HCT116 (cell line): ENCODE measurements at regions not wholly inside any gene's neighbourhood (a gene's known extent, or its start where the extent isn't known, plus 50 kb on each side); places are given as distances from the start of the nearest gene placed in this dataset.

ENCODE experiments used
- ATAC-seq: fragments of 200-7000 bp; cut with Tn5 transposase; 2 replicates; pipeline ENCODE4 v1.9.1; 2020; ENCODE audit warnings: mild to moderate bottlenecking, moderate library complexity
- BruUV-seq: library from RNA; stranded (reverse); fragments of 400-500 nt; replicated peaks from 2 replicates; lab custom pipeline; 2021; lab: Mats Ljungman, UMichigan
- CTCF ChIA-PET: fragments of 300-600 bp; sonication (Branson Sonifier 250); formaldehyde crosslinking; loops from one replicate; lab custom pipeline; 2021; ENCODE audit warnings: antibody characterized with exemption; lab: Charles Lee
- POLR2A ChIA-PET: fragments of 300-600, 350-600 bp; sonication (Branson Sonifier 250); formaldehyde crosslinking; loops from one replicate; lab custom pipeline; 2021; ENCODE audit warnings: antibody characterized with exemption; lab: Charles Lee
- RAD21 ChIA-PET, 2 experiments: fragments of 300-600 bp; sonication (Branson Sonifier 250); formaldehyde crosslinking; loops; one replicate each; lab custom pipeline; 2023; ENCODE audit warnings: low total read pairs in 2 of 2; ENCODE audit not compliant: uncharacterized antibody in 2 of 2, unreplicated experiment in 2 of 2, low non-redundant PET in 1 of 2; lab: Charles Lee
- DNase-seq: peaks from one replicate; pipeline ENCODE4 v3.0.0-alpha.2; 2010; ENCODE audit warnings: low read depth, low spot score
- H2AFZ ChIP-seq: fragments of 200-600 bp; shearing (Covaris generic), sonication (generic); 2 replicates; pipeline ENCODE4 v1.6.1; 2017; ENCODE audit warnings: low read depth, mixed run types, mixed read lengths, antibody characterized with exemption, low read length; ENCODE audit not compliant: poor library complexity, severe bottlenecking
- H3K27ac ChIP-seq: 2 replicates; pipeline ENCODE4 v1.5.1; 2012; ENCODE audit warnings: low read depth, low read length
- H3K27me3 ChIP-seq: fragments of 200-600 bp; sonication (generic); 2 replicates; pipeline ENCODE4 v1.6.1; 2016; ENCODE audit warnings: mixed run types, low read length, mixed read lengths; ENCODE audit not compliant: insufficient read depth
- H3K36me3 ChIP-seq, 2 experiments: fragments of 200-500 bp in 1 of 2; fragments of 200-600 bp in 1 of 2; sonication (Bioruptor generic) in 1 of 2; sonication (generic) in 1 of 2; 2 replicates each; pipeline versions ENCODE4 v1.5.1 to v1.6.1; 2014 to 2016; ENCODE audit warnings: low read length in 2 of 2, inconsistent platforms in 1 of 2, mixed read lengths in 1 of 2, mixed run types in 1 of 2; ENCODE audit not compliant: insufficient read depth in 2 of 2, control insufficient read depth in 1 of 2
- H3K4me1 ChIP-seq, 2 experiments: fragments of 200-600 bp in 1 of 2; sonication (generic) in 1 of 2; 2 replicates each; pipeline versions ENCODE4 v1.5.1 to v1.6.1; 2012 to 2017; ENCODE audit warnings: low read length in 2 of 2, inconsistent platforms in 1 of 2, mild to moderate bottlenecking in 1 of 2, mixed read lengths in 1 of 2, mixed run types in 1 of 2, moderate library complexity in 1 of 2; ENCODE audit not compliant: insufficient read depth in 2 of 2, control insufficient read depth in 1 of 2
- H3K4me2 ChIP-seq: fragments of 200-600 bp; sonication (generic); 2 replicates; pipeline ENCODE4 v1.6.1; 2017; ENCODE audit warnings: mixed run types, low read length, mixed read lengths
- H3K4me3 ChIP-seq, 2 experiments: fragments of 200-600 bp in 1 of 2; sonication (generic) in 1 of 2; replicated peaks in 1 of 2; 2 replicates each; pipeline ENCODE4 v1.5.1; 2011 to 2016; ENCODE audit warnings: low read length in 2 of 2, control low read depth in 1 of 2, low read depth in 1 of 2, mild to moderate bottlenecking in 1 of 2, mixed read lengths in 1 of 2, mixed run types in 1 of 2
- H3K79me2 ChIP-seq: fragments of 200-600 bp; sonication (generic); 2 replicates; pipeline ENCODE4 v1.6.1; 2017; ENCODE audit warnings: mild to moderate bottlenecking, mixed run types, low read length, moderate library complexity, mixed read lengths; ENCODE audit not compliant: insufficient read depth
- H3K9ac ChIP-seq: fragments of 200-600 bp; sonication (generic); 2 replicates; pipeline ENCODE4 v1.6.1; 2016; ENCODE audit warnings: low read length, mixed read lengths
- H3K9me2 ChIP-seq: fragments of 200-600 bp; sonication (generic), shearing (Covaris generic); 2 replicates; pipeline ENCODE4 v1.6.1; 2017; ENCODE audit warnings: mixed run types, mild to moderate bottlenecking, moderate library complexity; ENCODE audit not compliant: insufficient read depth
- H3K9me3 ChIP-seq, 2 experiments: fragments of 200-500 bp in 1 of 2; fragments of 200-600 bp in 1 of 2; sonication (Bioruptor generic) in 1 of 2; sonication (generic) in 1 of 2; 2 replicates each; pipeline ENCODE4 v1.6.1; 2014 to 2017; ENCODE audit warnings: low read length in 2 of 2, mixed read lengths in 2 of 2, inconsistent platforms in 1 of 2, low read depth in 1 of 2, mild to moderate bottlenecking in 1 of 2, mixed run types in 1 of 2, moderate library complexity in 1 of 2; ENCODE audit not compliant: control insufficient read depth in 1 of 2, insufficient read depth in 1 of 2
- H4K20me1 ChIP-seq: fragments of 200-600 bp; sonication (generic), shearing (Covaris generic); 2 replicates; pipeline ENCODE4 v1.6.1; 2017; ENCODE audit warnings: mixed run types, mild to moderate bottlenecking, moderate library complexity; ENCODE audit not compliant: insufficient read depth
- CBX3 ChIP-seq: IDR thresholded peaks from 2 replicates; pipeline ENCODE4 v1.6.1; 2012; ENCODE audit warnings: low read depth
- EZH2 ChIP-seq: fragments of 200-600 bp; sonication (generic); IDR thresholded peaks from 2 replicates; pipeline ENCODE4 v1.6.1; 2017; ENCODE audit warnings: antibody characterized with exemption, mixed run types
- JUND ChIP-seq: IDR thresholded peaks from 2 replicates; pipeline ENCODE4 v1.6.1; 2012
- POLR2AphosphoS5 ChIP-seq: IDR thresholded peaks from 2 replicates; pipeline ENCODE4 v1.6.1; 2011; ENCODE audit warnings: mild to moderate bottlenecking, low read depth, low read length, moderate library complexity
- SIN3A ChIP-seq: IDR thresholded peaks from 2 replicates; pipeline ENCODE4 v1.6.1; 2012; ENCODE audit warnings: low read depth
- SP1 ChIP-seq: IDR thresholded peaks from 2 replicates; pipeline ENCODE4 v1.6.1; 2012; ENCODE audit warnings: low read depth
- SRF ChIP-seq: IDR thresholded peaks from 2 replicates; pipeline ENCODE4 v1.6.1; 2012; ENCODE audit warnings: low read depth
- TCF7L2 ChIP-seq: IDR thresholded peaks from 2 replicates; pipeline ENCODE4 v1.7.0; 2011; ENCODE audit warnings: borderline replicate concordance, inconsistent platforms; ENCODE audit not compliant: insufficient read depth, insufficient read length; ENCODE audit errors: extremely low read depth
- ZNF274 ChIP-seq: fragments of 200-500 bp; sonication (Bioruptor generic); IDR thresholded peaks from 2 replicates; pipeline ENCODE4 v1.6.1; 2014; ENCODE audit warnings: mild to moderate bottlenecking, low read depth, low read length, inconsistent platforms
- intact Hi-C: fragments of 100-400 bp; cut with micrococcal nuclease; formaldehyde crosslinking; loops from 2 replicates; pipeline ENCODE4 v1.10.0; 2022
- TF ChIP-seq, protein P1 (sequence below): IDR thresholded peaks from 2 replicates; pipeline ENCODE4 v1.6.1; 2012; ENCODE audit warnings: low read depth
- TF ChIP-seq, protein P2 (sequence below): IDR thresholded peaks from 2 replicates; pipeline ENCODE4 v1.6.1; 2011; ENCODE audit warnings: mild to moderate bottlenecking, low read length, moderate library complexity; ENCODE audit not compliant: insufficient replicate concordance; ENCODE audit errors: extremely low read depth

DNA sequence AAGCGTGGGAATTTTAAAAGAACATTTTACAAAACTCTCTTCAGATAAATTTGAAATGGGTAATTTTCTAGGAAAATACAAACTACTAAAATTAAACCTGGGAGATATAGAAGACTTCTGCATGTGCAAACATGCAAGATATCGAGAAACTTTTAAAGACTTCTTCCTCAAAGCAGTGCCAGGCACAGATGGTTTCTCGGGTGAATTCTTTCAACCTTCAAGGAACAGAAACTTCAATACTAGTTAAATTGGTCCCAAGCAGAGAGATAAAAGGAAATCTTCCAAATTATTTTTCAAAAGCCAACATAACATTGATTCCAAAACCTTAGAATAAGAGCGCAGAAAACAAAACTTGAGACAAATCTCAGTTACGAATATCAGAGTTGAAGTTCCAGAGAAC, 732.7 kb downstream of the PDCD6IP start:
- TF ChIP-seq JUND = no peak
- TF ChIP-seq, protein P1, sequence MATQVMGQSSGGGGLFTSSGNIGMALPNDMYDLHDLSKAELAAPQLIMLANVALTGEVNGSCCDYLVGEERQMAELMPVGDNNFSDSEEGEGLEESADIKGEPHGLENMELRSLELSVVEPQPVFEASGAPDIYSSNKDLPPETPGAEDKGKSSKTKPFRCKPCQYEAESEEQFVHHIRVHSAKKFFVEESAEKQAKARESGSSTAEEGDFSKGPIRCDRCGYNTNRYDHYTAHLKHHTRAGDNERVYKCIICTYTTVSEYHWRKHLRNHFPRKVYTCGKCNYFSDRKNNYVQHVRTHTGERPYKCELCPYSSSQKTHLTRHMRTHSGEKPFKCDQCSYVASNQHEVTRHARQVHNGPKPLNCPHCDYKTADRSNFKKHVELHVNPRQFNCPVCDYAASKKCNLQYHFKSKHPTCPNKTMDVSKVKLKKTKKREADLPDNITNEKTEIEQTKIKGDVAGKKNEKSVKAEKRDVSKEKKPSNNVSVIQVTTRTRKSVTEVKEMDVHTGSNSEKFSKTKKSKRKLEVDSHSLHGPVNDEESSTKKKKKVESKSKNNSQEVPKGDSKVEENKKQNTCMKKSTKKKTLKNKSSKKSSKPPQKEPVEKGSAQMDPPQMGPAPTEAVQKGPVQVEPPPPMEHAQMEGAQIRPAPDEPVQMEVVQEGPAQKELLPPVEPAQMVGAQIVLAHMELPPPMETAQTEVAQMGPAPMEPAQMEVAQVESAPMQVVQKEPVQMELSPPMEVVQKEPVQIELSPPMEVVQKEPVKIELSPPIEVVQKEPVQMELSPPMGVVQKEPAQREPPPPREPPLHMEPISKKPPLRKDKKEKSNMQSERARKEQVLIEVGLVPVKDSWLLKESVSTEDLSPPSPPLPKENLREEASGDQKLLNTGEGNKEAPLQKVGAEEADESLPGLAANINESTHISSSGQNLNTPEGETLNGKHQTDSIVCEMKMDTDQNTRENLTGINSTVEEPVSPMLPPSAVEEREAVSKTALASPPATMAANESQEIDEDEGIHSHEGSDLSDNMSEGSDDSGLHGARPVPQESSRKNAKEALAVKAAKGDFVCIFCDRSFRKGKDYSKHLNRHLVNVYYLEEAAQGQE = no peak
- TF ChIP-seq SRF = no peak
- no peak for TF ChIP-seq CBX3
- TF ChIP-seq ZNF274 = no peak
- no peak for TF ChIP-seq POLR2AphosphoS5
- TF ChIP-seq TCF7L2 = no peak
- TF ChIP-seq, all 23 proteins: peak for 0
- no peak overlapping the region for H3K4me3 ChIP-seq
- H3K9me3 ChIP-seq = peaks cover 3% of the 10 kb centered on the region in 2 experiments; a peak in 2 of 4 replicates
- no peaks in the 10 kb centered on the region for H3K27me3 ChIP-seq
- no peaks in the 10 kb centered on the region for H4K20me1 ChIP-seq
- BruUV-seq = no TSS peak
- intact Hi-C loops = no loop called here
- no peaks in the 10 kb centered on the region for H3K36me3 ChIP-seq
- POLR2A ChIA-PET = no interaction called here
- ATAC-seq (no peak), DNase-seq (no peak)
- H3K79me2 ChIP-seq = no peaks in the 10 kb centered on the region
- H3K9ac ChIP-seq = no peak overlapping the region
- CTCF ChIA-PET = no interaction called here
- no peak overlapping the region for H3K27ac ChIP-seq
- H3K4me1 ChIP-seq = no peaks in the 10 kb centered on the region
- H2AFZ ChIP-seq = no peak overlapping the region
- RAD21 ChIA-PET = no interaction called here
- no peaks in the 10 kb centered on the region for H3K9me2 ChIP-seq
- no peak overlapping the region for H3K4me2 ChIP-seq

DNA sequence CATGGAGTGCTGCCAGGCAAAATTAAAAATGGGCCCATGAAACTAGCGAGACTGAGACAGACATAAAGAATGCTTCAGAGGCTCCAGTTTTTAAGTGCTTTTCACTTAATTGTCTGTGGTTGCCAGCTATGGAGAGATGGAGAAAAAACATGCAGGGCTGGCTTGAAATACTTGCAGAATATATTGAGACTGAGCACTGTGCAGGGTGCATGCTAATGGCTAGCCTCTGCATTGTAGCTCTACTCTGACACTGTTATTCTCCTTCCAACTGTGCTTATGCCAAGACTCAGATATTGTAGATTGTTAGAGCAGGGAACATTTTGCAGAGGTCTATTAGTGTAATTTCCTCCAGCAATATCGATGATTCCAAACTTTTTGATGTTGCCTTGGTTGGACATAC, 735.0 kb downstream of the PDCD6IP start:
- Histone ChIP-seq H3K4me2 (no peak overlapping the region), H3K4me3 (no peak overlapping the region), H4K20me1 (no peaks in the 10 kb centered on the region), H2AFZ (no peak overlapping the region), H3K4me1 (no peaks in the 10 kb centered on the region), H3K9me3 (peaks cover 3 to 9% of the 10 kb centered on the region in 2 experiments; a peak in 2 of 4 replicates), H3K9me2 (no peaks in the 10 kb centered on the region), H3K27ac (no peak overlapping the region), H3K27me3 (no peaks in the 10 kb centered on the region), H3K36me3 (no peaks in the 10 kb centered on the region)
- DNase-seq = no peak
- POLR2A ChIA-PET = no interaction called here
- RAD21 ChIA-PET = no interaction called here
- BruUV-seq = no TSS peak
- TF ChIP-seq, protein P2, sequence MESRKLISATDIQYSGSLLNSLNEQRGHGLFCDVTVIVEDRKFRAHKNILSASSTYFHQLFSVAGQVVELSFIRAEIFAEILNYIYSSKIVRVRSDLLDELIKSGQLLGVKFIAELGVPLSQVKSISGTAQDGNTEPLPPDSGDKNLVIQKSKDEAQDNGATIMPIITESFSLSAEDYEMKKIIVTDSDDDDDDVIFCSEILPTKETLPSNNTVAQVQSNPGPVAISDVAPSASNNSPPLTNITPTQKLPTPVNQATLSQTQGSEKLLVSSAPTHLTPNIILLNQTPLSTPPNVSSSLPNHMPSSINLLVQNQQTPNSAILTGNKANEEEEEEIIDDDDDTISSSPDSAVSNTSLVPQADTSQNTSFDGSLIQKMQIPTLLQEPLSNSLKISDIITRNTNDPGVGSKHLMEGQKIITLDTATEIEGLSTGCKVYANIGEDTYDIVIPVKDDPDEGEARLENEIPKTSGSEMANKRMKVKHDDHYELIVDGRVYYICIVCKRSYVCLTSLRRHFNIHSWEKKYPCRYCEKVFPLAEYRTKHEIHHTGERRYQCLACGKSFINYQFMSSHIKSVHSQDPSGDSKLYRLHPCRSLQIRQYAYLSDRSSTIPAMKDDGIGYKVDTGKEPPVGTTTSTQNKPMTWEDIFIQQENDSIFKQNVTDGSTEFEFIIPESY = no peak
- no peak for TF ChIP-seq CBX3
- no peak for TF ChIP-seq POLR2AphosphoS5
- no peak for TF ChIP-seq SRF
- no peak for TF ChIP-seq SIN3A
- TF ChIP-seq EZH2 = no peak
- no peak for TF ChIP-seq SP1
- TF ChIP-seq, all 23 proteins: peak for 0
- no peak for ATAC-seq
- Histone ChIP-seq H3K79me2 (no peaks in the 10 kb centered on the region), H3K9ac (no peak overlapping the region)
- CTCF ChIA-PET = no interaction called here
- intact Hi-C loops = no loop called here
